ENCODE measurements at regions not wholly inside any gene's neighbourhood (a gene's known extent, or its start where the extent isn't known, plus 50 kb on each side); places are given as distances from the start of the nearest gene placed in this dataset.

DNA sequence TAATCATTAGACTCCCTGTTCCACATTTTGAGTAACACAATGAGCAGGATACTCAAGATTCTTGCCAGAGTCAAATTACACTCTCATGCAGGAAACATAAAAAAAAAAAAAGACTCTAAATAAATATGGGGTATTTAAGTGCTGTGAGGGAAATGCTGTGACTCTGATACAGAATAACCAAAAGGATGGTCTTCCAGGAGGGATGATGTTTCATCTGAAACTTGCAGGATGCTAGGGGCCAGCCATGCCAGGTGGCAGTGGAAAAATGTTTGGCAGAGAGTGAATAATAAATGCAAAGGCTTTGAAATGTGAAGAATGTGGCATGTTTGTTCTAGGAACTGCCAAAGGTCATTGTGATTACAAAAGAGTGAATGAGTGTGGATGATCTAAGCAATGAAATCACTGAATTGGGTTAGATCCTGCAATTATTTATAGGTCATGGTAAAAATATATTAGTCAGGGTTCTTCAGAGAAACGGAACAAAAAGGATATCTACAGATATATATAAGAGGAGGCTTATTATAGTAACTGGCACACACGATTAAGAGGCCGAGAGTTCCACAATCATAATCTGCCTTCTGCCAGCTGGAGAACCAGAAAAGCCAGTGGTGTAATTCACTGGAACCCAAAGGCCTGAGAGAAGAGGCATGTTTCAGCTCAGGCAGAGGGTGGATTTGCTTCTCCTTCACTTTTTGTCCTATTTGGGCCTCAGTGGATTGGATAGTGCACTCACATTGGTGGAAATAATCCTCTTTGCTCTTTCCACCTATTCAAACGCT is 1832.8 kb upstream of the MIR17HG start:
- TF ChIP-seq, protein P1, sequence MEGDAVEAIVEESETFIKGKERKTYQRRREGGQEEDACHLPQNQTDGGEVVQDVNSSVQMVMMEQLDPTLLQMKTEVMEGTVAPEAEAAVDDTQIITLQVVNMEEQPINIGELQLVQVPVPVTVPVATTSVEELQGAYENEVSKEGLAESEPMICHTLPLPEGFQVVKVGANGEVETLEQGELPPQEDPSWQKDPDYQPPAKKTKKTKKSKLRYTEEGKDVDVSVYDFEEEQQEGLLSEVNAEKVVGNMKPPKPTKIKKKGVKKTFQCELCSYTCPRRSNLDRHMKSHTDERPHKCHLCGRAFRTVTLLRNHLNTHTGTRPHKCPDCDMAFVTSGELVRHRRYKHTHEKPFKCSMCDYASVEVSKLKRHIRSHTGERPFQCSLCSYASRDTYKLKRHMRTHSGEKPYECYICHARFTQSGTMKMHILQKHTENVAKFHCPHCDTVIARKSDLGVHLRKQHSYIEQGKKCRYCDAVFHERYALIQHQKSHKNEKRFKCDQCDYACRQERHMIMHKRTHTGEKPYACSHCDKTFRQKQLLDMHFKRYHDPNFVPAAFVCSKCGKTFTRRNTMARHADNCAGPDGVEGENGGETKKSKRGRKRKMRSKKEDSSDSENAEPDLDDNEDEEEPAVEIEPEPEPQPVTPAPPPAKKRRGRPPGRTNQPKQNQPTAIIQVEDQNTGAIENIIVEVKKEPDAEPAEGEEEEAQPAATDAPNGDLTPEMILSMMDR (IDR thresholded peaks at IDR 0.05), result no peak
- TF ChIP-seq POLR2AphosphoS5 (IDR thresholded peaks at IDR 0.05), result no peak
